Smooth muscle cell (in vitro differentiated cells): ENCODE measurements at regions not wholly inside any gene's neighbourhood (a gene's known extent, or its start where the extent isn't known, plus 50 kb on each side); places are given as distances from the start of the nearest gene placed in this dataset.

ENCODE experiments used
- DNase-seq: peaks from one replicate; lab custom pipeline; 2025; ENCODE audit not compliant: unreplicated experiment; lab: John Stamatoyannopoulos, UW
- H2AFZ ChIP-seq: fragments of 200-600 bp; sonication (generic); 2 replicates; pipeline ENCODE4 v1.6.0; 2016; ENCODE audit warnings: antibody characterized with exemption, low read depth, mild to moderate bottlenecking
- H3F3A ChIP-seq: fragments of 200-600 bp; sonication (generic); 2 replicates; pipeline ENCODE4 v1.6.0; 2017; ENCODE audit warnings: antibody characterized with exemption, low read depth
- H3K27ac ChIP-seq: fragments of 200-600 bp; sonication (generic); 2 replicates; pipeline ENCODE4 v1.5.1; 2016; ENCODE audit warnings: low read depth, mild to moderate bottlenecking
- H3K27me3 ChIP-seq: fragments of 200-600 bp; sonication (generic); 2 replicates; pipeline ENCODE4 v1.6.1; 2016; ENCODE audit warnings: low read depth, mild to moderate bottlenecking
- H3K36me3 ChIP-seq: fragments of 200-600 bp; sonication (generic); 2 replicates; pipeline ENCODE4 v1.5.1; 2016; ENCODE audit warnings: low read depth
- H3K4me1 ChIP-seq: fragments of 200-600 bp; sonication (generic); 2 replicates; pipeline ENCODE4 v1.5.1; 2016; ENCODE audit warnings: low read depth
- H3K4me2 ChIP-seq: fragments of 200-600 bp; sonication (generic); 2 replicates; pipeline ENCODE4 v1.6.0; 2016; ENCODE audit warnings: mild to moderate bottlenecking
- H3K4me3 ChIP-seq: fragments of 200-600 bp; sonication (generic); 2 replicates; pipeline ENCODE4 v1.5.1; 2016; ENCODE audit warnings: mild to moderate bottlenecking
- H3K79me2 ChIP-seq: fragments of 200-600 bp; sonication (generic); 2 replicates; pipeline ENCODE4 v1.6.0; 2016; ENCODE audit warnings: low read depth, mild to moderate bottlenecking
- H3K9ac ChIP-seq: fragments of 200-600 bp; sonication (generic); 2 replicates; pipeline ENCODE4 v1.6.0; 2016; ENCODE audit warnings: low read depth
- H3K9me3 ChIP-seq: fragments of 200-600 bp; sonication (generic); replicated peaks from 2 replicates; pipeline ENCODE4 v1.5.1; 2016; ENCODE audit warnings: low read depth
- H4K20me1 ChIP-seq: fragments of 200-600 bp; sonication (generic); 2 replicates; pipeline ENCODE4 v1.6.0; 2016; ENCODE audit warnings: low read depth
- CTCF ChIP-seq: fragments of 200-600 bp; sonication (generic); IDR thresholded peaks from 2 replicates; pipeline ENCODE4 v1.5.1; 2017; ENCODE audit warnings: borderline replicate concordance, mild to moderate bottlenecking, antibody characterized with exemption; ENCODE audit not compliant: insufficient read depth, poor library complexity, severe bottlenecking
- WGBS: methylation state at CpG from one replicate; pipeline ENCODE4 v1.1.7; 2016; ENCODE audit warnings: low lambda C conversion rate; 5-methylcytosine and 5-hydroxymethylcytosine counted together

GRCh38 chr4:22030881-22031280, 82.3 kb upstream of the KCNIP4 start:
- WGBS = 89% methylated on average over 1 of the region's 1 CpG
- H3K4me2 ChIP-seq = no peak overlapping the region
- H3K4me3 ChIP-seq = no peak overlapping the region
- no peak for DNase-seq
- H2AFZ ChIP-seq = no peak overlapping the region
- no peak overlapping the region for H3K9ac ChIP-seq
- H4K20me1 ChIP-seq = no peaks in the 10 kb centered on the region
- H3K36me3 ChIP-seq = no peaks in the 10 kb centered on the region
- H3K9me3 ChIP-seq = no peaks in the 10 kb centered on the region
- no peak for TF ChIP-seq CTCF
- H3F3A ChIP-seq = no peaks in the 10 kb centered on the region
- H3K27me3 ChIP-seq = no peaks in the 10 kb centered on the region
- H3K27ac ChIP-seq = no peak overlapping the region
- H3K4me1 ChIP-seq = no peaks in the 10 kb centered on the region
- no peaks in the 10 kb centered on the region for H3K79me2 ChIP-seq

- H3K4me3 ChIP-seq = no peak overlapping the region
- no peaks in the 10 kb centered on the region for H4K20me1 ChIP-seq
- no peaks in the 10 kb centered on the region for H3F3A ChIP-seq
- TF ChIP-seq CTCF = no peak
- no peaks in the 10 kb centered on the region for H3K36me3 ChIP-seq
- DNase-seq = no peak
- WGBS = 84% methylated on average over 5 of the region's 5 CpGs
- H3K4me2 ChIP-seq = no peak overlapping the region
- H3K79me2 ChIP-seq = no peaks in the 10 kb centered on the region
- no peaks in the 10 kb centered on the region for H3K4me1 ChIP-seq
- H3K9ac ChIP-seq = no peak overlapping the region
- H3K27me3 ChIP-seq = no peaks in the 10 kb centered on the region
- no peak overlapping the region for H3K27ac ChIP-seq
- H3K9me3 ChIP-seq = no peaks in the 10 kb centered on the region
- H2AFZ ChIP-seq = no peak overlapping the region
Measured at GRCh38 chr4:22030307-22030706, 81.7 kb upstream of the KCNIP4 start.

- H3K79me2 ChIP-seq = no peaks in the 10 kb centered on the region
- no peak overlapping the region for H3K4me2 ChIP-seq
- DNase-seq = no peak
- no peak overlapping the region for H3K9ac ChIP-seq
- TF ChIP-seq CTCF = no peak
- H3K4me3 ChIP-seq = no peak overlapping the region
- no peaks in the 10 kb centered on the region for H3K36me3 ChIP-seq
- no peaks in the 10 kb centered on the region for H3F3A ChIP-seq
- no peaks in the 10 kb centered on the region for H3K4me1 ChIP-seq
- no peaks in the 10 kb centered on the region for H4K20me1 ChIP-seq
- no peak overlapping the region for H2AFZ ChIP-seq
- H3K27me3 ChIP-seq = no peaks in the 10 kb centered on the region
- H3K9me3 ChIP-seq = no peaks in the 10 kb centered on the region
- 81% methylated on average over 2 of the region's 2 CpGs for WGBS
- no peak overlapping the region for H3K27ac ChIP-seq
Measured at GRCh38 chr4:22029803-22030202, 81.2 kb upstream of the KCNIP4 start.

- H3K4me3 ChIP-seq = no peak overlapping the region
- 37% methylated on average over 1 of the region's 1 CpG for WGBS
- no peak for DNase-seq
- H3K27me3 ChIP-seq = no peaks in the 10 kb centered on the region
- no peak overlapping the region for H3K27ac ChIP-seq
- no peaks in the 10 kb centered on the region for H3K9me3 ChIP-seq
- no peak overlapping the region for H2AFZ ChIP-seq
- TF ChIP-seq CTCF = no peak
- no peaks in the 10 kb centered on the region for H3K79me2 ChIP-seq
- H3F3A ChIP-seq = no peaks in the 10 kb centered on the region
- no peak overlapping the region for H3K4me2 ChIP-seq
- no peaks in the 10 kb centered on the region for H4K20me1 ChIP-seq
- no peaks in the 10 kb centered on the region for H3K4me1 ChIP-seq
- no peak overlapping the region for H3K9ac ChIP-seq
- H3K36me3 ChIP-seq = no peaks in the 10 kb centered on the region
Measured at GRCh38 chr4:22021106-22021505, 72.5 kb upstream of the KCNIP4 start.
